ENCODE measurements at regions not wholly inside any gene's neighbourhood (a gene's known extent, or its start where the extent isn't known, plus 50 kb on each side); places are given as distances from the start of the nearest gene placed in this dataset.

DNA sequence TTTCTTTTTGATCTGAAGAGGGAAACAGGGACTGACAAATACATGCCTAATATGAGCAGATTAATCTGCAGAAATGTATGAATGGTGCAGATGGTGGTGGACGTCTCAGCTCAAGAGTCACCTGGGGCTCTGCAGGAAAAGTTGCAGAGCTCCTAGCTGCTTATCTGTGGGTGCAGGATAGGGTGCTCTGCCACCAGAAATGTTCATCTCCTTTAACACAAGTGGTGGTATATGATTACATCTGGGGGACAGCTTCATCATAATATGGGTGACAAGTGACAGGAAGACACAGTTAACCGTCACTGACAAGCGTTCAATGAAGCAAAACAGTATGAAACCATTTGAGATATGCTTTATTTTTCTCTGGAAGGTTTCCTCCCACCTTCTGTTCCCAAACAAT, 121.2 kb upstream of the LINC00305 start:
- no peak overlapping the region for H3K4me3 ChIP-seq (ENCODE audit: low read depth, low read length)
- no peak for DNase-seq (ENCODE audit: low read depth)
- TF ChIP-seq, protein P1, sequence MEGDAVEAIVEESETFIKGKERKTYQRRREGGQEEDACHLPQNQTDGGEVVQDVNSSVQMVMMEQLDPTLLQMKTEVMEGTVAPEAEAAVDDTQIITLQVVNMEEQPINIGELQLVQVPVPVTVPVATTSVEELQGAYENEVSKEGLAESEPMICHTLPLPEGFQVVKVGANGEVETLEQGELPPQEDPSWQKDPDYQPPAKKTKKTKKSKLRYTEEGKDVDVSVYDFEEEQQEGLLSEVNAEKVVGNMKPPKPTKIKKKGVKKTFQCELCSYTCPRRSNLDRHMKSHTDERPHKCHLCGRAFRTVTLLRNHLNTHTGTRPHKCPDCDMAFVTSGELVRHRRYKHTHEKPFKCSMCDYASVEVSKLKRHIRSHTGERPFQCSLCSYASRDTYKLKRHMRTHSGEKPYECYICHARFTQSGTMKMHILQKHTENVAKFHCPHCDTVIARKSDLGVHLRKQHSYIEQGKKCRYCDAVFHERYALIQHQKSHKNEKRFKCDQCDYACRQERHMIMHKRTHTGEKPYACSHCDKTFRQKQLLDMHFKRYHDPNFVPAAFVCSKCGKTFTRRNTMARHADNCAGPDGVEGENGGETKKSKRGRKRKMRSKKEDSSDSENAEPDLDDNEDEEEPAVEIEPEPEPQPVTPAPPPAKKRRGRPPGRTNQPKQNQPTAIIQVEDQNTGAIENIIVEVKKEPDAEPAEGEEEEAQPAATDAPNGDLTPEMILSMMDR (conservative IDR thresholded peaks at IDR 0.05; ENCODE audit: low read depth, low read length): no peak

- DNase-seq (ENCODE audit: low read depth): no peak
- TF ChIP-seq, protein P1 (conservative IDR thresholded peaks at IDR 0.05; ENCODE audit: low read depth, low read length): no peak
- H3K4me3 ChIP-seq (ENCODE audit: low read depth, low read length): no peak overlapping the region
Observed at GRCh38 chr18:64264171-64264570, 115.3 kb upstream of the LINC00305 start.

- H3K4me3 ChIP-seq (ENCODE audit: low read depth, low read length): no peak overlapping the region
- DNase-seq (ENCODE audit: low read depth): no peak
- TF ChIP-seq, protein P1 (conservative IDR thresholded peaks at IDR 0.05; ENCODE audit: low read depth, low read length): no peak
Observed at GRCh38 chr18:64260810-64261209, 111.9 kb upstream of the LINC00305 start.

DNA sequence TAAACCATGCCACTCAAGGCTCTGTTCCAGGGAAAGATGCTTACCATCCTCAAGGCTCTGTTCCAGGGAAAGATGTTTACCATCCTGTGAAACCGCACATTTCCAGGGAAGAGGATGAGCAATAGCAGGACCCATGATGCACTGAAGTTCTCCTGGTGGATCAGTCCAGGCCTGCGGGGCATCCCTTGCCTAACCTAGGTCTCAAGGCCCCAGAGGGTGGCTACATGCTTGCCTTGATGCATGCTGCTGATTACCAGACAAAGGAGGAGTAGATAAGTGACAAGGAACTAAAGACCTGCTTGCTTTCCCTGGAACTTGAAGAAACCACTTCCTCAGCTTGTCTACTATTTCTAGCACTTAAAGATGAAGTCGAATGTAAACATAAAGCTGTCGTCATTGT, 111.0 kb upstream of the LINC00305 start:
- TF ChIP-seq, protein P1 (conservative IDR thresholded peaks at IDR 0.05; ENCODE audit: low read depth, low read length): no peak
- H3K4me3 ChIP-seq (ENCODE audit: low read depth, low read length): no peak overlapping the region
- DNase-seq (ENCODE audit: low read depth): no peak

- DNase-seq (ENCODE audit: low read depth): no peak
- no peak overlapping the region for H3K4me3 ChIP-seq (ENCODE audit: low read depth, low read length)
- TF ChIP-seq, protein P1 (conservative IDR thresholded peaks at IDR 0.05; ENCODE audit: low read depth, low read length): no peak
Observed at GRCh38 chr18:64258111-64258650, 109.3 kb upstream of the LINC00305 start.

- TF ChIP-seq, protein P1 (conservative IDR thresholded peaks at IDR 0.05; ENCODE audit: low read depth, low read length): no peak
- no peak overlapping the region for H3K4me3 ChIP-seq (ENCODE audit: low read depth, low read length)
- peak; percentile 48 for DNase-seq (ENCODE audit: low read depth)
Observed at GRCh38 chr18:64254399-64255093, 105.7 kb upstream of the LINC00305 start.

GRCh38 chr18:64253873-64254272, 105.0 kb upstream of the LINC00305 start:
- TF ChIP-seq, protein P1 (conservative IDR thresholded peaks at IDR 0.05; ENCODE audit: low read depth, low read length): no peak

More at GRCh38 chr18:64253873-64254272, 105.0 kb upstream of the LINC00305 start:
- no peak for DNase-seq (ENCODE audit: low read depth)
- no peak overlapping the region for H3K4me3 ChIP-seq (ENCODE audit: low read depth, low read length)

Data from choroid plexus epithelial cell (primary cell).